Right ventricle myocardium inferior (tissue), 1 donor: ENCODE measurements at regions not wholly inside any gene's neighbourhood (a gene's known extent, or its start where the extent isn't known, plus 50 kb on each side); places are given as distances from the start of the nearest gene placed in this dataset.

Experiments
- ATAC-seq: fragments of 200-7000 bp; cut with Tn5 transposase; one replicate; pipeline ENCODE4 v1.9.1; 2020; ENCODE audit warnings: mild to moderate bottlenecking, moderate library complexity
- DNase-seq: peaks from one replicate; pipeline ENCODE4 v3.0.0; 2021; ENCODE audit errors: missing footprints
- intact Hi-C: fragments of 100-400 bp; cut with DNase I; formaldehyde crosslinking; loops from one replicate; pipeline ENCODE4 v1.11.0; 2022
- donor health status: DM: no; HTN: yes; CAD: no; lungs with severe emphysema.

DNA sequence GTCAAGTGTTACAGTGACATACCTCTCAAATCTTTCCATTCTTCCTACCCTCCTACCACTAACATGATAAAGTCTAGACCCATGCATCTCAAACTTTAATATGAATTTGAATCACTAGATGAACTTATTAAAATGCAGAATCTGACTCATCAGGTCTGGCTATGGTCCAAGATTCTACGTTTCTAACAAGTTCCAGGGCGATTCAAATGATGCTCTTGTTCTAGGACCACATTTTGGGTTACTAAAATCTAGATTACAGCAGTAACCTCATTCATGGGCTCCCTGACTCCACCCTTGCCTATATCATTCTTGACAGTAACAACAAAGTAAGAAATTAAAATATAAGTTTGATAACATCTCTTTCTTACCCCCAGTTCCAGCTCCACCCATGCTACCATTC is 124.8 kb upstream of the LSM8 start:
- intact Hi-C loops, result no loop called here
- ATAC-seq, result no peak
- no peak for DNase-seq

DNA sequence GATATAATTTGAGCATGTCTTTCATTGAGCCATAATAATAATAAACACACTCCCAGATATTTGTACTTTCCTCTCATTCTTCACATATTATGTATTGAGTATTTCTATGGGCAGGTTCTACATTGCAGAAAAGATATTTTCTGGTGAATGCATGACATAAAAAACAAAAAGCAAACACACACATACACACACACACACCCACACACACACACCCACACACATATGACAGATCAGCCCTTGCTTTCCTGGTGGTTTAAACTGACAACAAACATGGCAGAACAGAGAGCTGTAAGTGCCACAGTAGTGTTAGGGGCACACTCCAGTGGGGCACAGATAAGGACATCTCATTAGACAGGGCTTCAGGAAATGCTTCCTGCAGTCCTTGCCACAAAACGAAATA is 123.3 kb upstream of the LSM8 start:
- intact Hi-C loops, result no loop called here
- ATAC-seq, result no peak
- DNase-seq, result no peak

DNA sequence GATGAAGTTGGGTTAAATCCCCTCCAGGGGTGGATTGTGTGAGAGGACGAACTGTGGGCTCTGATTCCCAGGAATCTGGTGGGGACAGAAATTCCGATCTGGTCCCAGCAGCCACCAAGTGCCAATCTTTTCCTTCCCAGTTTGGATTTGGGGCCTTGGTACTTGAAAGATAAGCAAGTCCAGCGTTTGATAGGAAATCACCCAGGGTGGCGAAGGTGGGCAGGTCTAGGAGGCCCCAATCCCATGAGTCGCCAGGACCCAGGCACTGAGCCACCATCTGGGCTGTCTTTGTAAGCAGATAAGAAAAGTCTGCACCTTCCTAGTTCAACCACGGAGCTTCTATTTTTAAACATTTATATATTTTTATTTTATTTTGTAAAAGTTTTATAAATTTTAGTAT is 122.6 kb upstream of the LSM8 start:
- ATAC-seq (no peak), DNase-seq (no peak)
- intact Hi-C loops, result no loop called here

- intact Hi-C loops, result no loop called here
- DNase-seq (no peak), ATAC-seq (no peak)
These were observed 110.9 kb upstream of the LSM8 start for GRCh38 chr7:118072893-118073674.

DNA sequence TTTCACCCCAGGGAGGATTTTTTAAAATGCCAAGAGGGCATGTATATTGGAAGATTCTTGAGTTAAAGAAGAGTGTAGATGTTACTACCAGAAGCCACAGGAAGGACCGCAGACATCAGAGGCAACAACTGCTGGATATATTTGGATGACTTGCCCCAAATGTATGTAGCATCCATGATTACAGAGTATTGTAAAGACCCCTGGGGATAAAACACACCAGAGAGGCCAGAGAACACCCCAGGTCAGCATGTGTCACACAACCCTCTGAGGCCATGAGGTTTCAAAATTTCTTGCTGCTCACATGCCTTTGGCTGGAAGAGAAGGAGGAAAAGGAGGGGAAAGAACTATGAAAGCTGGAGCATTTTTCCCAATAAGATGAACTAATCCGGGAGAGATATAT is 108.0 kb upstream of the LSM8 start:
- DNase-seq (no peak), ATAC-seq (no peak)
- intact Hi-C loops, result no loop called here

DNA sequence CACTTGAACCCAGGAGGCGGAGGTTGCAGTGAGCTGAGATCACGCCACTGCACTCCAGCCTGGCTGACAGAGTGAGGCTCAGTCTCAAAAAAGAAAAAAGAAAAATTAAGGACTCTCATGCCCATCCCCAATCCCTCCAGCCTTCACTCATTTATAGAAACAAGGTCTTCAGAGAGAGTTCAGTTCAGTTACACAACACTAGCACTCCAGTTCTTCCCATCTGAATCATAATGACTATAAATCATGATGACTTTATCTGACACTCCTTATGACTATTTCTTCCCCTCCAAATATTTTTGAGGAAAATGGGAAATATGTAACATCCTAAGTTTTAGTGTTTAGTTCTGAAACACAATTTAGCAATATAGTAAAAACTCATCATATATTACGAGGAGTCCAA is 107.4 kb upstream of the LSM8 start:
- ATAC-seq, result no peak
- DNase-seq, result no peak
- intact Hi-C loops, result no loop called here

DNA sequence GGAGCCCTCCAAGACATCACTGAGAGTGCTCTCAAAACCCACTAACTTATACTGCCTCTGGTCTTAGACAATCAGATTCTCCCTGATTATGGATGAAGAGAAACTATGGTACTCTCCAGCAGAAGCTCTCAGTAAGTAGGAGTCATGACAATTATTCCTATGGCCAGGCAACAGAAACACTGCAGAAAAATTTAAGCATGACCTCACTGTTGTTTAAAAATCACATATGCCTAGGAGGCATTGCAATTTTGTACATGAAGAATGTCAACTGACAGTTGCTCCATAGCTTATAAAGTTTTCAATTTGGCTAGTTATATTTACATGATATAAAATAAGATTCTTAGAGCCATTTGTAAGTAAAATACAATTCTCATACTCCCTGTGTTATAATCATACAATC is 105.9 kb upstream of the LSM8 start:
- no peak for ATAC-seq
- DNase-seq, result no peak
- intact Hi-C loops, result no loop called here

DNA sequence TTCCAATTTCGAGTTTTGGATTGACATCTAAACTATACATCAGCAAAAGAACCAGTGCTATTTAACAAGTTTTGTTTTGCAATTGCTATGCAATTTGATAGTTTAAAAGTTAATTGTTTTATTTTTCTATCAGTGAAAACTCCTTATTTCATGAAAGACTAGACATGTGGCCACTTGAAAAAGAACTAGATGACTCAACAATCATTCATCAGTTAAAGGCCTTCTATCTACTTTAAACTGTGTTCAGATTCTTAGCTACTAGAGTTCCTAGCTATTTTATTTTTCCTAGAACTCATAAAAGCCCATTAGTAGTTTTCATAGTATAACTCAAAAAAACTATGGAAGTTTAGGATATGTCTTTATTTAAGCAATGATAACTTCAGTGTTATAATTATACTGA is 104.6 kb upstream of the LSM8 start:
- DNase-seq (no peak), ATAC-seq (no peak)
- intact Hi-C loops, result no loop called here

DNA sequence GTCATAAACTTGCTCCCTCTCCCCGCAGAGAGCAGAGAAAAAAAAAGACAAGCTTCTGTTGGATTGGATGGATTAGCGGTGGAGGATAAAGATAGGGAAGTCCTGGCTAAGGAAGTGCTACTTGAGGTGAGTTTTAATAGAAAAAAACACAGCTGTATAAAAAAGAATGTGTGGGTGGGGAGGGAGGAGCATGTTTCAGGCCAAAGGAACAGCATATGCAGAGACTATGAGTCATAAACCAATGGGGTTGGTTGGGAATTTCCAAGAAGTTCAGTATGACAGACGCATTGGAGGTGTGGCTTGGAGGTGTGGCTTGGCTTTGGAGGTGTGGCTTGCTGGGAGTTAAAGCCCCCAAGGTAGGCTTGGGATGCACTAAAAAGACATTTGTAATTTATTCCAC is 103.0 kb upstream of the LSM8 start:
- intact Hi-C loops, result no loop called here
- DNase-seq (no peak), ATAC-seq (no peak)

GRCh38 chr7:118082506-118082905 is 101.5 kb upstream of the LSM8 start:
- DNase-seq (no peak), ATAC-seq (no peak)
- intact Hi-C loops, result no loop called here

DNA sequence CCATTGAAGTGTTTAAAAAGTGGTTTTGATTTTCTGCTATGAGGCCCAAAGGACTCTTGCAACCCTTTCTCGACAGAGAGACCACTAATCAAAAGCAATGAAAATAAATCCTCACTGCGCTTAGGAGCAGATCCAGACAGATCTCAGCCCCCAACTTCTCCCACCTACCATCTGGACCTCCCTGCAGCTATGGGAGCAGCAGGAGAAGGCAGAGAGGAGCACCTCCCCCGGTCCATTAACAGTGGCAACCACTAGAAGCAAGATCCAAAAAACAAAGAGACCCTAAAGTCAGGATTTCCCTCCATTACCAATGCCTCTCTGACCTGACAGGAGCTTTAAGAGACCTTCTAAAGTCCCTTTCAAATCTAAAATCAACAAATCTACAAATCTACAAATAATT is 99.0 kb upstream of the LSM8 start:
- ATAC-seq (no peak), DNase-seq (no peak)
- intact Hi-C loops, result no loop called here

DNA sequence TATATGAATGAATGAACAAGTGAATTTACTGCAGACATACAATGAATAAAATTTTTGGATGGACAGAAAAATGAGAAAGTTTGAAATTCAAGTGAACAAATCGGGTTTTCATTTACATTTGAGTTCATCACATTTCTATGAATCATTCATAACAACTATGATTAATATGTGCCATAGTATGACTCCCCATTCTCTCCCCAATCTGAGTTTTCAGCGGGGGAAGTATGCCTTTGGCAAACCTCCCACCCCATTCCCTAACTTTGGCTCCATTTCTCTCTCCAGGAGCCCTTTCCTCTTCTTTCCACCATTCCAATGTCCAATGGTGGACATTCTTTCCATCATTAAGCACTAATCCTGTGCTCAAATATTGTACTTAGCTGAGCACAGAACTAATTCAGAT is 96.8 kb upstream of the LSM8 start:
- ATAC-seq, result no peak
- intact Hi-C loops, result no loop called here
- no peak for DNase-seq

DNA sequence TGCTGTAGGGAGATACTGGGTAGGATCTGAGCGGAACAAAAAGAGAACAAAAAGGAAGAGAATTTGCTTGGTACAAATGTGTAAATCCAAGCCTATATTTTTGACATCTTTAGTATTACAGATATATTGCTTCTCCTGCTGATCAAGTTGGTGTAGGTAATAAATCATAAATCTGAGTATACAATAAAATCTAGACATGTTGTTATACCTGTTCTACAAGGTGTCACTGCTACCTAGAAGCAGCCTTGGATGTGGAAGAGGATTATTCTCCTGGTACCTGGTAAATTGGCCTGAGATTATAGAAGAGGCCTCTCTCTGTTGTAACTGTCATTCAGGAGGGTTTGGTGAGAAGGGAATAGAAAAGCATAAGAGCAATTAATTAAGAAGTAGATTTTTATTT is 89.9 kb upstream of the LSM8 start:
- intact Hi-C loops, result no loop called here
- DNase-seq (no peak), ATAC-seq (no peak)

DNA sequence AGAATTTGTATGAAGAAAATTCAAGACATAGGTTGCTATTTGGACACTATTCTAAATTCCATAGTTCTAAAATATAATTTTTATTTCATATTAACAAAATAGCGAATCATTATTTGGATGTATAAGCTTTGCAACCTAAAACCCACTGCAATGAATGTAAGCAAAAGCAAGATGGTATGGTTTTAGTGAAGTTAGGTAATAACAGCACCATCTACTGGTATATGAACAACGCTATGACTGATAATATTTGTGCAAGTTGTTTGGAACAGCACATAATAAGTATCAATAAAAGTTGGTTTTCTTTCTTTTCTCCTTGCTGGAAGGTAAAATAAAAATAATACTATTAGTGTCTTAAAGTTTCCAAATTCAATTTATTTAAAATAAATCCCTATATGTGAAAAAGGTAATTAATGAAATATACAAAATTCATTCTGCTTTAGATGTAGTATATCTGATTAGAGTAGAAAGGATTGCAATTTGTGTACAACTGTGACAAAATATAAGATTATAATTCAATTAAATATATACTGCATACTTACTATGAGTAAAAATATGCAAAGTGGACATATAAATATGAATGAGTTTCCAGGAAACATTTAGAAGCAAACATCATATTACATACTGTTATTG is 79.0 kb upstream of the LSM8 start:
- intact Hi-C loops, result loop anchor here (10.0 kb wide), 1 partner anchor 360 kb away; no protein-coding TSS in a partner anchor
- ATAC-seq, result no peak
- no peak for DNase-seq

GRCh38 chr7:118109607-118110006 is 74.4 kb upstream of the LSM8 start:
- no peak for ATAC-seq
- DNase-seq, result no peak
- intact Hi-C loops, result loop anchor here (10.0 kb wide), 1 partner anchor 365 kb away; no protein-coding TSS in a partner anchor

DNA sequence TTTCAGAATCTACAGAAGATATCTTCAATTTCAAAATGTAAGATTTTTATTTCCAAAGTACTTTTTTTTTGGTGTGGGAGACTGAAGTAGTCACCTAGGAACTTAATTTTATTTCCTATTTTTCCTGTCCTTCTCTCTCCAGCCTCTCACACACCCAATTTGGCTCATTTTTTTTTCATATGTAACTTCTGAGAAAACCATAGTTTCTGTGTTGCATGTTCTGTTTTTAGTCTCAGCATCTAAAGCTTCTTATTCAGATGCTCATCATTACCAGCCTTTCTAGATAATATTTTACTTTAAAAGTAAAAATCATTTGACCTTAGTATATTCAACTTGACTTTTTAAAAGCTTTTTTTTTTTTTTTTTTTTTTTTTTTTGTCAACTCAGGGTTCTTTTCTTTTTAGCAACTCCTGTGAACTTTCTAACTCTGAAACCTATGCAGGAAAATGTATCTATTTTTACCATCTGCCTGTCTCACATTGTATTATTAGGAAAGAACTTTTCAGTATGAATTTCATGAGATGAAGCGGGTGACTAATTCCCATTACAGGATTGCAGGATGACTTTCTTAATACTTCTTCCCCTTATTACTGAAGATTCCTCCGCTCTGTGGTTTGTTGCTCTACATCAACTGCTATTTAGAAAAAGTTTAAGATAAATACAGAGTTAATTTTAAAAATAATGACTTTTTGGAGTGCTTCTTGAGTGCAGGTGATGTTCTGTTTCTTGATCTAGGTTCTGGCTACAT is 73.6 kb upstream of the LSM8 start:
- DNase-seq, result no peak
- intact Hi-C loops, result no loop called here
- no peak for ATAC-seq

DNA sequence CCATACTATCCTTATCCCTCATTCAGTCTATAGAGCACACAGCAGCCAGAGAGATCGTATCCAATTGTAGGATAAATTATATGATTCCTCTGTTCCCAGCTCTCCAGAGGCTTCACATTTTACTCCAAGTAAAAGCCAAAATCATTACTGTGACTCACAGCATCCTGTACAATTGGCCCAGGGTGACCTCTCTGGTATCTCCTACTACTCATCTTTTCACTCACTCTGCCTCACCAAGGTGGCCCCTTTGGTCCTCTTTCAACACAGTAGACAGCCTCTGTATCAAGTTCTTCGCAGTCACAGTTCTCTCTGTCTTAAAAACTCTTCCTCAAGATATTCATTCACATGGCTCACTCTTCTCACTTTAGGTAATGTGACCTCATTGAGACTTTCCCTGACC is 72.6 kb upstream of the LSM8 start:
- ATAC-seq, result no peak

DNA sequence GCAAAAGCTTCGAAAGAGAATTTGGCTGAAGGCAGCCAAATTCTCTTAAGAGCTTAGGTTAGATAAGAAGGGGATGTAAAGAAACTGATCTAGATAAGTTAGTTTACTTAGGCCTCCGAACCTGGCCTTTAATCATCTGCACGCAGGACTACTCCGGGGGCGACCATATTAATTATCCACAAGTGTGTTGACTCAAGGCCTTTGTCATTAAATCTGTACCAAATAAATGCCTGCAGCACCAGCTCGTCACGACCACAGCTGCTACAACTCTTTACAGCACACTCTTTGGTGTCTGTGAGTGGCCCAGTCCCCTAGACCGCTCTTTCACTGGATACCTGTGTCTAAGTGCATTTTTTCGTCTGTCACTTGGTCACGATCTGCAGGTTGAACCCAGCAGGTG is 69.8 kb upstream of the LSM8 start:
- DNase-seq (no peak), ATAC-seq (no peak)
- intact Hi-C loops, result no loop called here

More for the DNA sequence above, 72.6 kb upstream of the LSM8 start:
- no peak for DNase-seq
- intact Hi-C loops, result no loop called here

DNA sequence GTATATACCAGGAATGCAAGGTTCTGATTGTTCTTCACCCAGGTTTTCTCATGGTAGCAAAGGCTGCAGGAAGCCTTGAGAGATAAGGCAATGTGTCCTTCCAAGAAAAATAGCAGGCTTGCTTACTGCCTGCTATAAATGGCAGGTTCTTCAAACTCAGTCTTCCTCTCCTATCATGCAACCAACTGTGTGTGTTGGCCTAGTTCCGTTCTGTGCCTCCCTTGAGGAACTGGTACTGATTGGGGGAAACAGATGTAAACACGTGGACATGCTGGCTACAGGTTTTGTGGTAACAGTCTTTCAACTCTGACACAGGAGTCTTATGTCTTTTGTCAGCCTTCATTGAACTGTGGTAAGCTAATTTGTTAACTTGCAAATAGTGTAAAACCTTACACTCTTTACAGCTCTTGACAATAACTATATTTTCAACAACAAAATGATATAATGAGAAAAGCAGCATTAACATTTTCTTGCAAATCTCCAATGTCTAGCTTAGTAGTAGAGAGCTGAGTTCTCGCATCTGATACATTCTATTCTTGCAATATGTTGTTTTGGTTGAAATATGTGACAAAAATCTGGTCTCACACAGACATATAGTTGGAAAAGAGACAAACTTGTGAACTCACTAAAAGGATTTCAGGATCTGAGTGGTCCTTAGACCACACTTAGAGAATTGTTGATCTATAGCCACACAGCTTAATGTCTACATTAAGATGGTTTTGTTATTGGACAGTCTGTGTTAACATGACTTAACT is 54.7 kb upstream of the LSM8 start:
- DNase-seq, result no peak
- intact Hi-C loops, result no loop called here
- ATAC-seq, result no peak
